ENCODE measurements at regions not wholly inside any gene's neighbourhood (a gene's known extent, or its start where the extent isn't known, plus 50 kb on each side); places are given as distances from the start of the nearest gene placed in this dataset.

GRCh38 chr16:22973522-22973921, 159.6 kb downstream of the HS3ST2 start:
- H4K20me1 ChIP-seq (ENCODE audit: insufficient read depth, low read length) = no peaks in the 10 kb centered on the region
- no peak overlapping the region for H3K27ac ChIP-seq (ENCODE audit: low read depth, low read length, poor library complexity, severe bottlenecking)
- H3F3A ChIP-seq (ENCODE audit: insufficient read depth, low read length) = no peaks in the 10 kb centered on the region
- no peaks in the 10 kb centered on the region for H3K27me3 ChIP-seq (ENCODE audit: insufficient read depth, low read length)
- no peak overlapping the region for H3K4me3 ChIP-seq (ENCODE audit: low read depth, low read length, poor library complexity, severe bottlenecking)
- no peak overlapping the region for H3K9ac ChIP-seq (ENCODE audit: low read length)
- H3K79me2 ChIP-seq (ENCODE audit: insufficient read depth, low read length) = no peaks in the 10 kb centered on the region
- no peaks in the 10 kb centered on the region for H3K36me3 ChIP-seq (ENCODE audit: insufficient read depth, low read length)
- TF ChIP-seq EZH2 (IDR thresholded peaks at IDR 0.05; ENCODE audit: borderline replicate concordance, low read length) = no peak
- TF ChIP-seq CTCF (IDR thresholded peaks at IDR 0.05; ENCODE audit: low read length) = no peak
- no peaks in the 10 kb centered on the region for H3K9me2 ChIP-seq (ENCODE audit: low read depth, low read length)
- no peaks in the 10 kb centered on the region for H3K9me3 ChIP-seq (ENCODE audit: low read length)
- H2AFZ ChIP-seq (ENCODE audit: low read length) = no peak overlapping the region
- no peaks in the 10 kb centered on the region for H3K4me1 ChIP-seq (ENCODE audit: insufficient read depth, low read length, severe bottlenecking)
- no peak overlapping the region for H3K4me2 ChIP-seq (ENCODE audit: low read length)

GRCh38 chr16:22971346-22971924, 157.5 kb downstream of the HS3ST2 start:
- TF ChIP-seq CTCF (IDR thresholded peaks at IDR 0.05; ENCODE audit: low read length) (no peak), EZH2 (IDR thresholded peaks at IDR 0.05; ENCODE audit: borderline replicate concordance, low read length) (no peak)
- no peaks in the 10 kb centered on the region for H3K36me3 ChIP-seq (ENCODE audit: insufficient read depth, low read length)

GRCh38 chr16:22970209-22970865, 156.4 kb downstream of the HS3ST2 start:
- Histone ChIP-seq H2AFZ (ENCODE audit: low read length) (no peak overlapping the region), H3K4me1 (ENCODE audit: insufficient read depth, low read length, severe bottlenecking) (no peaks in the 10 kb centered on the region), H3K27me3 (ENCODE audit: insufficient read depth, low read length) (no peaks in the 10 kb centered on the region)

More at GRCh38 chr16:22971346-22971924, 157.5 kb downstream of the HS3ST2 start:
- H3K9me2 ChIP-seq (ENCODE audit: low read depth, low read length) = no peaks in the 10 kb centered on the region
- no peak overlapping the region for H3K4me3 ChIP-seq (ENCODE audit: low read depth, low read length, poor library complexity, severe bottlenecking)
- H3K4me1 ChIP-seq (ENCODE audit: insufficient read depth, low read length, severe bottlenecking) = no peaks in the 10 kb centered on the region
- H4K20me1 ChIP-seq (ENCODE audit: insufficient read depth, low read length) = no peaks in the 10 kb centered on the region
- H3K79me2 ChIP-seq (ENCODE audit: insufficient read depth, low read length) = no peaks in the 10 kb centered on the region
- no peak overlapping the region for H2AFZ ChIP-seq (ENCODE audit: low read length)
- no peaks in the 10 kb centered on the region for H3K9me3 ChIP-seq (ENCODE audit: low read length)
- no peak overlapping the region for H3K27ac ChIP-seq (ENCODE audit: low read depth, low read length, poor library complexity, severe bottlenecking)
- H3K4me2 ChIP-seq (ENCODE audit: low read length) = no peak overlapping the region
- H3F3A ChIP-seq (ENCODE audit: insufficient read depth, low read length) = no peaks in the 10 kb centered on the region
- H3K27me3 ChIP-seq (ENCODE audit: insufficient read depth, low read length) = no peaks in the 10 kb centered on the region
- H3K9ac ChIP-seq (ENCODE audit: low read length) = no peak overlapping the region

More at GRCh38 chr16:22970209-22970865, 156.4 kb downstream of the HS3ST2 start:
- TF ChIP-seq CTCF (IDR thresholded peaks at IDR 0.05; ENCODE audit: low read length) (no peak), EZH2 (IDR thresholded peaks at IDR 0.05; ENCODE audit: borderline replicate concordance, low read length) (no peak)
- no peak overlapping the region for H3K9ac ChIP-seq (ENCODE audit: low read length)
- H3K4me2 ChIP-seq (ENCODE audit: low read length) = no peak overlapping the region
- H3F3A ChIP-seq (ENCODE audit: insufficient read depth, low read length) = no peaks in the 10 kb centered on the region
- no peaks in the 10 kb centered on the region for H3K9me3 ChIP-seq (ENCODE audit: low read length)
- H3K9me2 ChIP-seq (ENCODE audit: low read depth, low read length) = no peaks in the 10 kb centered on the region
- H3K79me2 ChIP-seq (ENCODE audit: insufficient read depth, low read length) = no peaks in the 10 kb centered on the region
- H3K27ac ChIP-seq (ENCODE audit: low read depth, low read length, poor library complexity, severe bottlenecking) = no peak overlapping the region
- H3K4me3 ChIP-seq (ENCODE audit: low read depth, low read length, poor library complexity, severe bottlenecking) = no peak overlapping the region
- H3K36me3 ChIP-seq (ENCODE audit: insufficient read depth, low read length) = no peaks in the 10 kb centered on the region
- H4K20me1 ChIP-seq (ENCODE audit: insufficient read depth, low read length) = no peaks in the 10 kb centered on the region
